ENCODE measurements at regions not wholly inside any gene's neighbourhood (a gene's known extent, or its start where the extent isn't known, plus 50 kb on each side); places are given as distances from the start of the nearest gene placed in this dataset.
"Not testable (repeated sequence)": the region's sequence is repeated elsewhere in the genome, so short reads cannot be mapped to it uniquely, and the experiment has no call there.

DNA sequence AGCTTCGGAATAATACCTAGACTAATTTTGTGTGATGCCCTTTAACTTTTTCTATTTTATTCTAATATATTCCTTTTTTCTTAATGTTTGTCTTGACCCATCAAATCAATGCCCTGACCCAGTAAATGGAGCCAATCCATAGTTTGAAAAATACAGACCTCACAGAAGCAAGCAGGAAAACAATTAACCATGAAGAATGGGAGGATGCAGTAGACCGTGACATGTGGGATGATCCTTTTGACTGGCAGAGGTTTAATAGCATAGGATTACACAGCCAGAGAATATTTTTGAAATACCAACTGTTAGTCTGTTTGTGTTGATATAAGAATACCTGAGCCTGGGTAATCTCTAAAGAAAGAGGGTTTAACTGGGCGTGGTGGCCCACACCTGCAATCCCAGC lies 142.6 kb upstream of the NEBL start:
- no peak overlapping the region for H3K4me3 ChIP-seq (ENCODE audit: low read depth, low read length)
- POLR2A ChIA-PET = no interaction called here
- no peak overlapping the region for H3K27ac ChIP-seq (ENCODE audit: low read depth, low read length)
- H3K9me3 ChIP-seq (ENCODE audit: control insufficient read depth, insufficient read depth, low read length) = no peaks in the 10 kb centered on the region
- DNase-seq (ENCODE audit: low read depth, low spot score) = no peak
- CTCF ChIA-PET = no interaction called here
- H3K27me3 ChIP-seq (ENCODE audit: control insufficient read depth, insufficient read depth, low read length) = no peaks in the 10 kb centered on the region
- TF ChIP-seq, protein P1, sequence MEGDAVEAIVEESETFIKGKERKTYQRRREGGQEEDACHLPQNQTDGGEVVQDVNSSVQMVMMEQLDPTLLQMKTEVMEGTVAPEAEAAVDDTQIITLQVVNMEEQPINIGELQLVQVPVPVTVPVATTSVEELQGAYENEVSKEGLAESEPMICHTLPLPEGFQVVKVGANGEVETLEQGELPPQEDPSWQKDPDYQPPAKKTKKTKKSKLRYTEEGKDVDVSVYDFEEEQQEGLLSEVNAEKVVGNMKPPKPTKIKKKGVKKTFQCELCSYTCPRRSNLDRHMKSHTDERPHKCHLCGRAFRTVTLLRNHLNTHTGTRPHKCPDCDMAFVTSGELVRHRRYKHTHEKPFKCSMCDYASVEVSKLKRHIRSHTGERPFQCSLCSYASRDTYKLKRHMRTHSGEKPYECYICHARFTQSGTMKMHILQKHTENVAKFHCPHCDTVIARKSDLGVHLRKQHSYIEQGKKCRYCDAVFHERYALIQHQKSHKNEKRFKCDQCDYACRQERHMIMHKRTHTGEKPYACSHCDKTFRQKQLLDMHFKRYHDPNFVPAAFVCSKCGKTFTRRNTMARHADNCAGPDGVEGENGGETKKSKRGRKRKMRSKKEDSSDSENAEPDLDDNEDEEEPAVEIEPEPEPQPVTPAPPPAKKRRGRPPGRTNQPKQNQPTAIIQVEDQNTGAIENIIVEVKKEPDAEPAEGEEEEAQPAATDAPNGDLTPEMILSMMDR (IDR thresholded peaks at IDR 0.05; ENCODE audit: low read depth, low read length) = no peak

DNA sequence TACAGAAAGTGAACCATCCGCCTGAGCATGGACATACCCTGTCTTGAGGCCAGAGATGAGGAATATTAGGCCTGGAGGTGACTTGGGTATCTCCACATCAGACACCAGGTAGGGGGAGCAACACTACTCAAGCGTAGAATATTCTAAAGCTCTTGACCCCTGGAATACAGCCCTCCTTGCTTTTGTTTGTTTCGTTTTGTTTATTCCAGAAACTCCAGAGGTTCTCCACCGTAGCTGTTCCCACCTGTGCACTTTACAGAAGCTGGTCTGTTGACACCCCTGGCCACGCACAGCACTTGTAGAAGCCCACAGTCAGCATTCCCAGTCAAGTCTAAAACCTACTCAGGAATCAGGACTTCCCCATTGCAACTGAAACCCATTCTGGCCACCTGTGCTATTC lies 139.6 kb upstream of the NEBL start:
- no peak for DNase-seq (ENCODE audit: low read depth, low spot score)
- POLR2A ChIA-PET = no interaction called here
- CTCF ChIA-PET = no interaction called here

DNA sequence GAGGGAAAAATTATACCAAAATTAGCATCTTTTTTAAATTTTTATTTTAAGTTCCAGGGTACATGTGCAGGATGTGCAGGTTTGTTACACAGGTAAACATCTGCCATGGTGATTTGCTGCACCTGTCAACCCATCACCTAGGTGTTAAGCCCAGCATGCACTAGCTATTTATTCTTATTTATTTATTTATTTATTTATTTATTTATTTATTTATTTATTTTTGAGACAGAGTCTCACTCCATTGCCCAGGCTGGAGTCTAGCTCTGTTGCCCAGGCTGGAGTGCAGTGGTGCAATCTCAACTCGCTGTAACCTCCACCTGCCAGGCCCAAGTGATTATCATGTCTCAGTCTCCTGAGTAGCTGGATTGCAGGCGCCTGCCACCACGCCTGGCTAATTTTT lies 137.7 kb upstream of the NEBL start:
- POLR2A ChIA-PET; H3K9me3 ChIP-seq (ENCODE audit: control insufficient read depth, insufficient read depth, low read length); H3K27me3 ChIP-seq (ENCODE audit: control insufficient read depth, insufficient read depth, low read length); H3K4me3 ChIP-seq (ENCODE audit: low read depth, low read length); DNase-seq (ENCODE audit: low read depth, low spot score); H3K27ac ChIP-seq (ENCODE audit: low read depth, low read length): not testable (repeated sequence)
- CTCF ChIA-PET = interaction anchor here (0.5 kb wide), 1 partner anchor 28 kb away, joined by 3 read pairs; no protein-coding TSS in a partner anchor

More for the DNA sequence above, 139.6 kb upstream of the NEBL start:
- no peak overlapping the region for H3K4me3 ChIP-seq (ENCODE audit: low read depth, low read length)
- TF ChIP-seq, protein P1 (IDR thresholded peaks at IDR 0.05; ENCODE audit: low read depth, low read length) = no peak
- H3K9me3 ChIP-seq (ENCODE audit: control insufficient read depth, insufficient read depth, low read length) = no peaks in the 10 kb centered on the region
- H3K27ac ChIP-seq (ENCODE audit: low read depth, low read length) = no peak overlapping the region
- H3K27me3 ChIP-seq (ENCODE audit: control insufficient read depth, insufficient read depth, low read length) = no peaks in the 10 kb centered on the region

DNA sequence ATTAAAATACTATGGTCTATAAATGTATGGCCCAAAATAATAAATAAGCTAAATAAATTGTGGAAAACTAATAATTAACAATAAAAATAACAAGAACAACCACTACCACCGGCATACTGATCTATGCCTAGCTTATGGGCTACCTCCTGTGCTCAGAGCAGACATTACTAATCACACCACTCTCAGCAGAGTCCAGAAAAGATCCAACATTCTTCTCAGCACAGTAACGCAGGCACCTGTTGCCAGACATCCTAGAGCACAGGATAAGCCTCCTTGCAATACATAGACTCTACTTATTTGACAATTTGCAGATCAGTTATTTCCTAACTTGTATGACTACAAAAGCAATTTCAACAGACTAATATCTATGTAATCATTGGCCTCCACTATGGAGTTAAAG lies 137.1 kb upstream of the NEBL start:
- no peaks in the 10 kb centered on the region for H3K9me3 ChIP-seq (ENCODE audit: control insufficient read depth, insufficient read depth, low read length)
- H3K27ac ChIP-seq (ENCODE audit: low read depth, low read length) = no peak overlapping the region
- ChIA-PET CTCF (interaction anchor here (0.5 kb wide), 1 partner anchor 28 kb away, joined by 3 read pairs; no protein-coding TSS in a partner anchor), POLR2A (no interaction called here)
- TF ChIP-seq, protein P1 (IDR thresholded peaks at IDR 0.05; ENCODE audit: low read depth, low read length) = no peak
- H3K4me3 ChIP-seq (ENCODE audit: low read depth, low read length) = no peak overlapping the region
- H3K27me3 ChIP-seq (ENCODE audit: control insufficient read depth, insufficient read depth, low read length) = no peaks in the 10 kb centered on the region
- no peak for DNase-seq (ENCODE audit: low read depth, low spot score)

DNA sequence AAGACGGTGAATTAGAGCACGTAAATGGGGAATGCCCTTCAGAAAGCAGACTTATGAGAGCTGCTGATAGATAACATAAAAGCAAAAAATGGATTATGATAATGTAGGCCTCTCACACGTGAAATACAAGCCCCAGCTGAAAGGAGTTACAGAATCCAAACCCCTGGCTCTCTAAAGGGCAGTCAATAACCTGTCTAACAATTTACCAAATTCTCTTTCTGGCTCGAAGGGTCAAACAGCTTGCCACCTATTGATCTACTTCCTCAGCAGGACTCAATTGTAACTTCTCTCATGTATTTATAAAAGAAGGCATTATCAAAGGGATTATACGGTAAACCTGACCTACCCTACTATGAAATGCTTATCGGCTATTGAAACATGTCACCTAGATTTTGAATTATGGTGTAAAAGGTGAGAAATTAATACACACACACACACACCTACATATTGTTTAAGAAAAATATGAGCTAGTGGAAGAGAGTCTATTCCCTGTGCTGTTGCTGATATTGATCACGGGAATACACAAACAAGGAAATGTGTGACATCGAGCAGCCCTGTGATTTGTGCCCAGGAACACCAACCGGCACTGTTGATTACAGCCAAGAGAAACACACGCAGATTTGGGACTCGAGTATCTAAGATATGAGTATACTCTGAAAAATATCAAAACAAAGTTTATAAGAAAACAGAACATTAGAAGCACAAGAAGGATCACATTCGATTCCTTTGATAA lies 135.6 kb upstream of the NEBL start:
- Histone ChIP-seq H3K27me3 (ENCODE audit: control insufficient read depth, insufficient read depth, low read length) (no peaks in the 10 kb centered on the region), H3K27ac (ENCODE audit: low read depth, low read length) (no peak overlapping the region), H3K9me3 (ENCODE audit: control insufficient read depth, insufficient read depth, low read length) (no peaks in the 10 kb centered on the region), H3K4me3 (ENCODE audit: low read depth, low read length) (no peak overlapping the region)
- POLR2A ChIA-PET = no interaction called here
- CTCF ChIA-PET = no interaction called here
- TF ChIP-seq, protein P1 (IDR thresholded peaks at IDR 0.05; ENCODE audit: low read depth, low read length) = no peak
- DNase-seq (ENCODE audit: low read depth, low spot score) = no peak

Measured in AG04450 (cell line).